Mammary epithelial cell (primary cell): ENCODE measurements at regions not wholly inside any gene's neighbourhood (a gene's known extent, or its start where the extent isn't known, plus 50 kb on each side); places are given as distances from the start of the nearest gene placed in this dataset.

Source experiments
- CTCF ChIP-seq, 2 donors: IDR thresholded peaks in 1 of 2; conservative IDR thresholded peaks in 1 of 2; 2 replicates each; pipeline ENCODE4 v1.5.1; 2011 to 2012; ENCODE audit warnings: inconsistent platforms in 2 of 2, low read length in 2 of 2, mild to moderate bottlenecking in 2 of 2, control low read depth in 1 of 2, low read depth in 1 of 2; ENCODE audit not compliant: insufficient read depth in 1 of 2; ENCODE audit errors: extremely low read depth in 1 of 2
- EZH2 ChIP-seq: IDR thresholded peaks from 2 replicates; pipeline ENCODE4 v1.6.1; 2012; ENCODE audit warnings: low read length, inconsistent platforms, borderline replicate concordance

GRCh38 chr14:42909659-42910058, 1303.0 kb downstream of the LRFN5 start:
- TF ChIP-seq CTCF (conservative IDR thresholded peaks at IDR 0.05 in 1 of 2, IDR thresholded peaks at IDR 0.05 in 1 of 2; ENCODE audit: extremely low read depth in 1 of 2, insufficient read depth in 1 of 2, low read depth in 1 of 2, low read length in 2 of 2) (no peak), EZH2 (no peak)
